HEK293 (cell line): ENCODE measurements at regions not wholly inside any gene's neighbourhood (a gene's known extent, or its start where the extent isn't known, plus 50 kb on each side); places are given as distances from the start of the nearest gene placed in this dataset.

ENCODE experiments used
- TCF7L2 ChIP-seq: IDR thresholded peaks from 2 replicates; pipeline ENCODE4 v1.6.1; 2011; ENCODE audit warnings: low read depth, mild to moderate bottlenecking, inconsistent platforms, low read length, moderate library complexity, borderline replicate concordance
- ZNF48 ChIP-seq: fragments of 450-650 bp; formaldehyde crosslinking; IDR thresholded peaks from 2 replicates; pipeline ENCODE4 v1.5.1; 2016; ENCODE audit warnings: missing biosample characterization, missing genetic modification characterization
- ZNF623 ChIP-seq: fragments of 450-650 bp; formaldehyde crosslinking; IDR thresholded peaks from 2 replicates; pipeline ENCODE4 v1.5.1; 2016; ENCODE audit warnings: missing biosample characterization, missing genetic modification characterization
- TF ChIP-seq, protein P1 (sequence below): fragments of 450-650 bp; formaldehyde crosslinking; IDR thresholded peaks from 2 replicates; pipeline ENCODE4 v1.5.1; 2016; ENCODE audit warnings: missing biosample characterization, missing genetic modification characterization

DNA sequence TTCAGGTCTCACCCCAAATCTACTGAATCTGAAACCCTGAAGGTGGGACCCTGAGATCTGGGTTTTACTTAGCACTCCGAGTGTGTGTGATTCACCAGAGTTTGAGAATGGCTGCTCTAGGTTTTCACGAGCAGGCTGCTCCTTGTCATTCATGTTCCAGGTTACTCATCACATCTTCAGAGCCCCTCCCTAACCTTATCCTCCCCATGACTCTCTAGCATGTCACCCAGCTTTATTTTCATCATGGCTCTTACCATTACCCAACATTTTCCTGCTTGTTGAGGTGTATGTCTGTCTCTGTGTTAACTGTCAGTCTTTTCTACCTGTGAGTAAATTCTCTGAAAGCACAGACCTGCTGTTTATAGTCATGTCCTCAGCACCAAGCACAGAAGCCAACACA, 319.2 kb downstream of the NSG2 start:
- TF ChIP-seq, protein P1, sequence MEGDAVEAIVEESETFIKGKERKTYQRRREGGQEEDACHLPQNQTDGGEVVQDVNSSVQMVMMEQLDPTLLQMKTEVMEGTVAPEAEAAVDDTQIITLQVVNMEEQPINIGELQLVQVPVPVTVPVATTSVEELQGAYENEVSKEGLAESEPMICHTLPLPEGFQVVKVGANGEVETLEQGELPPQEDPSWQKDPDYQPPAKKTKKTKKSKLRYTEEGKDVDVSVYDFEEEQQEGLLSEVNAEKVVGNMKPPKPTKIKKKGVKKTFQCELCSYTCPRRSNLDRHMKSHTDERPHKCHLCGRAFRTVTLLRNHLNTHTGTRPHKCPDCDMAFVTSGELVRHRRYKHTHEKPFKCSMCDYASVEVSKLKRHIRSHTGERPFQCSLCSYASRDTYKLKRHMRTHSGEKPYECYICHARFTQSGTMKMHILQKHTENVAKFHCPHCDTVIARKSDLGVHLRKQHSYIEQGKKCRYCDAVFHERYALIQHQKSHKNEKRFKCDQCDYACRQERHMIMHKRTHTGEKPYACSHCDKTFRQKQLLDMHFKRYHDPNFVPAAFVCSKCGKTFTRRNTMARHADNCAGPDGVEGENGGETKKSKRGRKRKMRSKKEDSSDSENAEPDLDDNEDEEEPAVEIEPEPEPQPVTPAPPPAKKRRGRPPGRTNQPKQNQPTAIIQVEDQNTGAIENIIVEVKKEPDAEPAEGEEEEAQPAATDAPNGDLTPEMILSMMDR (tag by site-specific recombination): no peak
- TF ChIP-seq ZNF623 (tag by site-specific recombination): no peak
- no peak for TF ChIP-seq ZNF48
- no peak for TF ChIP-seq TCF7L2
